ENCODE measurements at regions not wholly inside any gene's neighbourhood (a gene's known extent, or its start where the extent isn't known, plus 50 kb on each side); places are given as distances from the start of the nearest gene placed in this dataset.
"Not testable (repeated sequence)": the region's sequence is repeated elsewhere in the genome, so short reads cannot be mapped to it uniquely, and the experiment has no call there.

DNA sequence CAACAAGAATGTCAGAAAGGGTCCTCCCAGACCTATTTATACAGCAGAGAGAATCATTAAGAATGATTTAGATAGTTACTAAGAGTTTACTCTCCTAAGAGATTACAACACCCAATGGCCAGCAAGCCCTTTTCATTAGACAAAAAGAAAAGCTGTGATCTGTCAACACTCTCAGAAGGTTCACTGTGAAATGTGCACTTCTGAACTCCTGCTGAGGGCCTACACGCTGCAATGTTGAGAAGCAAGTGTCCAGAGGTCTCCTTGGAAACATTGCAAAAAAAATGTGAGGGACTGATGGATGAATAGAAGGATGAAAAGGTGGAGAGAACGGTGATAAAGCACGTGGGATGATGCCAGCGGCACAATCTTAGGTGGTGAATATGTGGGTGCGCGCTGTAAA is 70.8 kb downstream of the GOLGA6L6 start:
- not testable (repeated sequence) for TF ChIP-seq YY1 (IDR thresholded peaks at IDR 0.05); NR2F2 (IDR thresholded peaks at IDR 0.05); RAD21 (IDR thresholded peaks at IDR 0.05); EGR1 (IDR thresholded peaks at IDR 0.05; ENCODE audit: low read depth in 2 of 2); SP1 (IDR thresholded peaks at IDR 0.05); TAF1 (conservative IDR thresholded peaks at IDR 0.05); JUND (IDR thresholded peaks at IDR 0.05); GABPA (IDR thresholded peaks at IDR 0.05 in 1 of 2, conservative IDR thresholded peaks at IDR 0.05 in 1 of 2)
- TF ChIP-seq, protein P1, sequence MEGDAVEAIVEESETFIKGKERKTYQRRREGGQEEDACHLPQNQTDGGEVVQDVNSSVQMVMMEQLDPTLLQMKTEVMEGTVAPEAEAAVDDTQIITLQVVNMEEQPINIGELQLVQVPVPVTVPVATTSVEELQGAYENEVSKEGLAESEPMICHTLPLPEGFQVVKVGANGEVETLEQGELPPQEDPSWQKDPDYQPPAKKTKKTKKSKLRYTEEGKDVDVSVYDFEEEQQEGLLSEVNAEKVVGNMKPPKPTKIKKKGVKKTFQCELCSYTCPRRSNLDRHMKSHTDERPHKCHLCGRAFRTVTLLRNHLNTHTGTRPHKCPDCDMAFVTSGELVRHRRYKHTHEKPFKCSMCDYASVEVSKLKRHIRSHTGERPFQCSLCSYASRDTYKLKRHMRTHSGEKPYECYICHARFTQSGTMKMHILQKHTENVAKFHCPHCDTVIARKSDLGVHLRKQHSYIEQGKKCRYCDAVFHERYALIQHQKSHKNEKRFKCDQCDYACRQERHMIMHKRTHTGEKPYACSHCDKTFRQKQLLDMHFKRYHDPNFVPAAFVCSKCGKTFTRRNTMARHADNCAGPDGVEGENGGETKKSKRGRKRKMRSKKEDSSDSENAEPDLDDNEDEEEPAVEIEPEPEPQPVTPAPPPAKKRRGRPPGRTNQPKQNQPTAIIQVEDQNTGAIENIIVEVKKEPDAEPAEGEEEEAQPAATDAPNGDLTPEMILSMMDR (IDR thresholded peaks at IDR 0.05; ENCODE audit: low read depth, low read length, missing input control) = not testable (repeated sequence)
- TF ChIP-seq, protein P2, sequence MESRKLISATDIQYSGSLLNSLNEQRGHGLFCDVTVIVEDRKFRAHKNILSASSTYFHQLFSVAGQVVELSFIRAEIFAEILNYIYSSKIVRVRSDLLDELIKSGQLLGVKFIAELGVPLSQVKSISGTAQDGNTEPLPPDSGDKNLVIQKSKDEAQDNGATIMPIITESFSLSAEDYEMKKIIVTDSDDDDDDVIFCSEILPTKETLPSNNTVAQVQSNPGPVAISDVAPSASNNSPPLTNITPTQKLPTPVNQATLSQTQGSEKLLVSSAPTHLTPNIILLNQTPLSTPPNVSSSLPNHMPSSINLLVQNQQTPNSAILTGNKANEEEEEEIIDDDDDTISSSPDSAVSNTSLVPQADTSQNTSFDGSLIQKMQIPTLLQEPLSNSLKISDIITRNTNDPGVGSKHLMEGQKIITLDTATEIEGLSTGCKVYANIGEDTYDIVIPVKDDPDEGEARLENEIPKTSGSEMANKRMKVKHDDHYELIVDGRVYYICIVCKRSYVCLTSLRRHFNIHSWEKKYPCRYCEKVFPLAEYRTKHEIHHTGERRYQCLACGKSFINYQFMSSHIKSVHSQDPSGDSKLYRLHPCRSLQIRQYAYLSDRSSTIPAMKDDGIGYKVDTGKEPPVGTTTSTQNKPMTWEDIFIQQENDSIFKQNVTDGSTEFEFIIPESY (IDR thresholded peaks at IDR 0.05) = not testable (repeated sequence)
- TF ChIP-seq, protein P3, sequence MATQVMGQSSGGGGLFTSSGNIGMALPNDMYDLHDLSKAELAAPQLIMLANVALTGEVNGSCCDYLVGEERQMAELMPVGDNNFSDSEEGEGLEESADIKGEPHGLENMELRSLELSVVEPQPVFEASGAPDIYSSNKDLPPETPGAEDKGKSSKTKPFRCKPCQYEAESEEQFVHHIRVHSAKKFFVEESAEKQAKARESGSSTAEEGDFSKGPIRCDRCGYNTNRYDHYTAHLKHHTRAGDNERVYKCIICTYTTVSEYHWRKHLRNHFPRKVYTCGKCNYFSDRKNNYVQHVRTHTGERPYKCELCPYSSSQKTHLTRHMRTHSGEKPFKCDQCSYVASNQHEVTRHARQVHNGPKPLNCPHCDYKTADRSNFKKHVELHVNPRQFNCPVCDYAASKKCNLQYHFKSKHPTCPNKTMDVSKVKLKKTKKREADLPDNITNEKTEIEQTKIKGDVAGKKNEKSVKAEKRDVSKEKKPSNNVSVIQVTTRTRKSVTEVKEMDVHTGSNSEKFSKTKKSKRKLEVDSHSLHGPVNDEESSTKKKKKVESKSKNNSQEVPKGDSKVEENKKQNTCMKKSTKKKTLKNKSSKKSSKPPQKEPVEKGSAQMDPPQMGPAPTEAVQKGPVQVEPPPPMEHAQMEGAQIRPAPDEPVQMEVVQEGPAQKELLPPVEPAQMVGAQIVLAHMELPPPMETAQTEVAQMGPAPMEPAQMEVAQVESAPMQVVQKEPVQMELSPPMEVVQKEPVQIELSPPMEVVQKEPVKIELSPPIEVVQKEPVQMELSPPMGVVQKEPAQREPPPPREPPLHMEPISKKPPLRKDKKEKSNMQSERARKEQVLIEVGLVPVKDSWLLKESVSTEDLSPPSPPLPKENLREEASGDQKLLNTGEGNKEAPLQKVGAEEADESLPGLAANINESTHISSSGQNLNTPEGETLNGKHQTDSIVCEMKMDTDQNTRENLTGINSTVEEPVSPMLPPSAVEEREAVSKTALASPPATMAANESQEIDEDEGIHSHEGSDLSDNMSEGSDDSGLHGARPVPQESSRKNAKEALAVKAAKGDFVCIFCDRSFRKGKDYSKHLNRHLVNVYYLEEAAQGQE (IDR thresholded peaks at IDR 0.05) = not testable (repeated sequence)
- TF ChIP-seq, protein P4, sequence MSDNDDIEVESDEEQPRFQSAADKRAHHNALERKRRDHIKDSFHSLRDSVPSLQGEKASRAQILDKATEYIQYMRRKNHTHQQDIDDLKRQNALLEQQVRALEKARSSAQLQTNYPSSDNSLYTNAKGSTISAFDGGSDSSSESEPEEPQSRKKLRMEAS (IDR thresholded peaks at IDR 0.05) = not testable (repeated sequence)
- TF ChIP-seq, protein P5, sequence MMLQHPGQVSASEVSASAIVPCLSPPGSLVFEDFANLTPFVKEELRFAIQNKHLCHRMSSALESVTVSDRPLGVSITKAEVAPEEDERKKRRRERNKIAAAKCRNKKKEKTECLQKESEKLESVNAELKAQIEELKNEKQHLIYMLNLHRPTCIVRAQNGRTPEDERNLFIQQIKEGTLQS (IDR thresholded peaks at IDR 0.05) = not testable (repeated sequence)

Measured in liver (tissue), 3 donors.